ENCODE measurements at regions not wholly inside any gene's neighbourhood (a gene's known extent, or its start where the extent isn't known, plus 50 kb on each side); places are given as distances from the start of the nearest gene placed in this dataset.

DNA sequence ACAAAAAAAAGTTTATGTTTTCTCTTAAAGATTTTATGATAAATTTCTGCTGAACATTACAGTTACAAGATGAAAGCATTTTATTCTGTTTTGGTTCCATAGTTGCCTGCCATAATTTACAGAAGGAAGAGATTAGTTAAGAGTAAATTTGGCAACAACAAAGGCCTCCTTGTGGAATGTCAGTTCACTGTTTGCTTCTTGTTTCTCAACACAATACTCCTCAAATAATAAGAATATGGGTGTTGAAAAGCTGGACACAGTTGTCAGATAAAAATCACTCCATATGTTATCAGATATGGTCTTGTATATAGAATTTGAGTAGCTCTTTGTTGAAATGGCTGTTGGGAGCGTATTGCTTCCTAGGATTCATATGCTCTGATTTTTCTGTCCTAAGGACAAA lies 359.5 kb downstream of the CPS1 start:
- H3K27me3 ChIP-seq (ENCODE audit: control insufficient read depth in 2 of 2, insufficient read depth in 2 of 2, low read length in 2 of 2): no peaks in the 10 kb centered on the region
- H2AFZ ChIP-seq (ENCODE audit: insufficient read depth, low read depth, low read length, poor library complexity, severe bottlenecking): no peak overlapping the region
- no peaks in the 10 kb centered on the region for H3K9me3 ChIP-seq (replicated peaks in 1 of 2; ENCODE audit: control insufficient read depth in 1 of 2, insufficient read depth in 1 of 2, low read length in 2 of 2)
- Mint-ChIP-seq H3K27ac (no peak overlapping the region), H3K4me3 (no peak overlapping the region), H3K9me3 (peaks cover 0 to 2% (median 0%) of the 10 kb centered on the region in 7 donors), H3K27me3 (ENCODE audit: low read depth in 3 of 3) (no peaks in the 10 kb centered on the region), H3K4me1 (no peaks in the 10 kb centered on the region), H3K36me3 (no peaks in the 10 kb centered on the region)
- H4K20me1 ChIP-seq (ENCODE audit: insufficient read depth, low read length): no peaks in the 10 kb centered on the region
- WGBS (ENCODE audit: insufficient coverage): no CpG with 5 or more reads among the region's 1 CpG
- no peak for DNase-seq
- H3K9ac ChIP-seq (ENCODE audit: insufficient read depth, low read length, poor library complexity, severe bottlenecking): no peak overlapping the region
- intact Hi-C loops (cut with micrococcal nuclease): no loop called here
- no peaks in the 10 kb centered on the region for H3K4me1 ChIP-seq (ENCODE audit: control insufficient read depth in 1 of 2, insufficient read depth in 2 of 2, low read length in 2 of 2)
- no peak overlapping the region for H3K27ac ChIP-seq (ENCODE audit: low read depth in 1 of 2, low read length in 2 of 2)
- H3K79me2 ChIP-seq (ENCODE audit: insufficient read depth, low read length): no peaks in the 10 kb centered on the region
- TF ChIP-seq, protein P1, sequence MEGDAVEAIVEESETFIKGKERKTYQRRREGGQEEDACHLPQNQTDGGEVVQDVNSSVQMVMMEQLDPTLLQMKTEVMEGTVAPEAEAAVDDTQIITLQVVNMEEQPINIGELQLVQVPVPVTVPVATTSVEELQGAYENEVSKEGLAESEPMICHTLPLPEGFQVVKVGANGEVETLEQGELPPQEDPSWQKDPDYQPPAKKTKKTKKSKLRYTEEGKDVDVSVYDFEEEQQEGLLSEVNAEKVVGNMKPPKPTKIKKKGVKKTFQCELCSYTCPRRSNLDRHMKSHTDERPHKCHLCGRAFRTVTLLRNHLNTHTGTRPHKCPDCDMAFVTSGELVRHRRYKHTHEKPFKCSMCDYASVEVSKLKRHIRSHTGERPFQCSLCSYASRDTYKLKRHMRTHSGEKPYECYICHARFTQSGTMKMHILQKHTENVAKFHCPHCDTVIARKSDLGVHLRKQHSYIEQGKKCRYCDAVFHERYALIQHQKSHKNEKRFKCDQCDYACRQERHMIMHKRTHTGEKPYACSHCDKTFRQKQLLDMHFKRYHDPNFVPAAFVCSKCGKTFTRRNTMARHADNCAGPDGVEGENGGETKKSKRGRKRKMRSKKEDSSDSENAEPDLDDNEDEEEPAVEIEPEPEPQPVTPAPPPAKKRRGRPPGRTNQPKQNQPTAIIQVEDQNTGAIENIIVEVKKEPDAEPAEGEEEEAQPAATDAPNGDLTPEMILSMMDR (IDR thresholded peaks at IDR 0.05): no peak
- no peaks in the 10 kb centered on the region for H3K36me3 ChIP-seq (replicated peaks in 1 of 2; ENCODE audit: control insufficient read depth in 1 of 2, insufficient read depth in 2 of 2, low read length in 2 of 2)
- H3K4me2 ChIP-seq (replicated peaks; ENCODE audit: extremely low read depth, low read length, poor library complexity, severe bottlenecking): no peak overlapping the region
- H3K4me3 ChIP-seq (replicated peaks in 1 of 3; ENCODE audit: low read depth in 2 of 3, low read length in 3 of 3): no peak overlapping the region

DNA sequence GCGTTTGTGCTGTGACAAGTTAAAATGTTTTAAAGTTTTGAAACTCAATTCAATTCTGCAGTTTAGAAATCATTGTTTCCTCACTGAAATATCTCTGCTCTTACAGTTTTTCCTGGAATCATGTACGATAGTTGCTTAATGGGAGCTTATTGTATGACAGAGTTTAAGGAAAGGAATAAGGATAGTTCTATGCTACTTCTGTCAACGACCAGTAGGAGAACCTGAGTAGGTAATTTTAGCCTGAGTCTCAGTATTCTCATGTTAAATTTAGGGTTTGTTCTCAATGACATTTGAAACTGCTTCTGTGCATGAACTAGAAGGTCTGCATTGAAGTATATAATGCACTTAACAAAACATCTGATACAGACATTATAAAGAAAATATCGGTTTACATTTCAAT lies 361.1 kb downstream of the CPS1 start:
- no peak overlapping the region for H3K4me2 ChIP-seq (replicated peaks; ENCODE audit: extremely low read depth, low read length, poor library complexity, severe bottlenecking)
- peaks cover 0 to 2% (median 0%) of the 10 kb centered on the region in 3 donors for H3K27me3 Mint-ChIP-seq (ENCODE audit: low read depth in 3 of 3)
- no peak overlapping the region for H3K27ac Mint-ChIP-seq
- no peak overlapping the region for H3K9ac ChIP-seq (ENCODE audit: insufficient read depth, low read length, poor library complexity, severe bottlenecking)
- H4K20me1 ChIP-seq (ENCODE audit: insufficient read depth, low read length): no peaks in the 10 kb centered on the region
- peaks cover 0 to 4% (median 0%) of the 10 kb centered on the region in 7 donors for H3K9me3 Mint-ChIP-seq
- H3K4me3 ChIP-seq (replicated peaks in 1 of 3; ENCODE audit: low read depth in 2 of 3, low read length in 3 of 3): no peak overlapping the region
- no peak for DNase-seq
- H3K27me3 ChIP-seq (ENCODE audit: control insufficient read depth in 2 of 2, insufficient read depth in 2 of 2, low read length in 2 of 2): no peaks in the 10 kb centered on the region
- no peak overlapping the region for H3K27ac ChIP-seq (ENCODE audit: low read depth in 1 of 2, low read length in 2 of 2)
- intact Hi-C loops (cut with micrococcal nuclease): no loop called here
- WGBS (ENCODE audit: insufficient coverage): 40% methylated on average over 1 of the region's 4 CpGs
- no peak overlapping the region for H2AFZ ChIP-seq (ENCODE audit: insufficient read depth, low read depth, low read length, poor library complexity, severe bottlenecking)
- no peaks in the 10 kb centered on the region for H3K4me1 Mint-ChIP-seq
- peaks cover 0 to 3% of the 10 kb centered on the region in 2 donors for H3K9me3 ChIP-seq (replicated peaks in 1 of 2; ENCODE audit: control insufficient read depth in 1 of 2, insufficient read depth in 1 of 2, low read length in 2 of 2)
- no peaks in the 10 kb centered on the region for H3K36me3 ChIP-seq (replicated peaks in 1 of 2; ENCODE audit: control insufficient read depth in 1 of 2, insufficient read depth in 2 of 2, low read length in 2 of 2)
- TF ChIP-seq, protein P1 (IDR thresholded peaks at IDR 0.05): no peak
- H3K36me3 Mint-ChIP-seq: no peaks in the 10 kb centered on the region
- H3K79me2 ChIP-seq (ENCODE audit: insufficient read depth, low read length): no peaks in the 10 kb centered on the region
- H3K4me3 Mint-ChIP-seq: no peak overlapping the region
- no peaks in the 10 kb centered on the region for H3K4me1 ChIP-seq (ENCODE audit: control insufficient read depth in 1 of 2, insufficient read depth in 2 of 2, low read length in 2 of 2)
